ENCODE measurements at regions not wholly inside any gene's neighbourhood (a gene's known extent, or its start where the extent isn't known, plus 50 kb on each side); places are given as distances from the start of the nearest gene placed in this dataset.

- no peak for DNase-seq
Observed at GRCh38 chr10:89093728-89094127, 103.1 kb downstream of the FAS start.

- DNase-seq = no peak
Observed at GRCh38 chr10:89092981-89093380, 102.4 kb downstream of the FAS start.

- DNase-seq = no peak
Observed at GRCh38 chr10:89092439-89092838, 101.8 kb downstream of the FAS start.

GRCh38 chr10:89091496-89091895 lies 100.9 kb downstream of the FAS start:
- no peak for DNase-seq

- DNase-seq = no peak
Observed at GRCh38 chr10:89090756-89091445, 100.3 kb downstream of the FAS start.

- DNase-seq = no peak
Observed at GRCh38 chr10:89086801-89087521, 96.4 kb downstream of the FAS start.

GRCh38 chr10:89085153-89085552 lies 94.6 kb downstream of the FAS start:
- no peak for DNase-seq

GRCh38 chr10:89082086-89082485 lies 91.5 kb downstream of the FAS start:
- DNase-seq = no peak

GRCh38 chr10:89080660-89081059 lies 90.1 kb downstream of the FAS start:
- DNase-seq = no peak

- no peak for DNase-seq
Observed at GRCh38 chr10:89079961-89080360, 89.4 kb downstream of the FAS start.

GRCh38 chr10:89078724-89079672 lies 88.4 kb downstream of the FAS start:
- no peak for DNase-seq

GRCh38 chr10:89076120-89076519 lies 85.5 kb downstream of the FAS start:
- DNase-seq = no peak

- no peak for DNase-seq
Observed at GRCh38 chr10:89075631-89076030, 85.0 kb downstream of the FAS start.

GRCh38 chr10:89074120-89074519 lies 83.5 kb downstream of the FAS start:
- DNase-seq = no peak

GRCh38 chr10:89073719-89074118 lies 83.1 kb downstream of the FAS start:
- DNase-seq = no peak

GRCh38 chr10:89069589-89069988 lies 79.0 kb downstream of the FAS start:
- no peak for DNase-seq

All from SW 1271 (cell line).